A549 (cell line): ENCODE measurements at regions not wholly inside any gene's neighbourhood (a gene's known extent, or its start where the extent isn't known, plus 50 kb on each side); places are given as distances from the start of the nearest gene placed in this dataset.

Source experiments
- ESRRA ChIP-seq: fragments of 150-350 bp; IDR thresholded peaks from 2 replicates; pipeline ENCODE4 v1.6.1; 2014; ENCODE audit warnings: mild to moderate bottlenecking, low read length, borderline replicate concordance
- PHF8 ChIP-seq: fragments of 200-600 bp; sonication (generic); IDR thresholded peaks from 2 replicates; pipeline ENCODE4 v1.6.1; 2016; ENCODE audit warnings: low read depth, mild to moderate bottlenecking, antibody characterized with exemption, moderate library complexity, borderline replicate concordance
- POLR2A ChIP-seq: IDR thresholded peaks from 2 replicates; pipeline ENCODE4 v1.6.1; 2012; ENCODE audit warnings: mild to moderate bottlenecking, low read length
- POLR2AphosphoS2 ChIP-seq: conservative IDR thresholded peaks from 2 replicates; pipeline ENCODE4 v1.6.1; 2012; ENCODE audit warnings: low read length, improper control_type of control experiment, inconsistent platforms
- RAD21 ChIP-seq, 2 experiments: fragments of >200 bp in 1 of 2; sonication (Bioruptor Twin) in 1 of 2; formaldehyde crosslinking in 1 of 2; IDR thresholded peaks in 1 of 2; conservative IDR thresholded peaks in 1 of 2; 2 replicates in 1 of 2; 3 replicates in 1 of 2; pipeline ENCODE4 v1.6.1; 2012 to 2018; ENCODE audit warnings: inconsistent platforms in 1 of 2
- RCOR1 ChIP-seq: fragments of 150-350 bp; IDR thresholded peaks from 2 replicates; pipeline ENCODE4 v1.6.1; 2014; ENCODE audit warnings: antibody characterized with exemption, low read length, low read depth
- RFX5 ChIP-seq: fragments of 450-650 bp; IDR thresholded peaks from 2 replicates; pipeline ENCODE4 v1.7.1; 2014; ENCODE audit warnings: antibody characterized with exemption, mild to moderate bottlenecking, moderate library complexity
- SMC3 ChIP-seq: fragments of >200 bp; sonication (Bioruptor Twin); formaldehyde crosslinking; IDR thresholded peaks from 3 replicates; pipeline ENCODE4 v1.6.1; 2018; ENCODE audit warnings: inconsistent platforms
- TP53 ChIP-seq: fragments of 250-450 bp; sonication (Bioruptor Pico); IDR thresholded peaks from 2 replicates; pipeline ENCODE4 v1.5.0; 2021; ENCODE audit warnings: mild to moderate bottlenecking, moderate library complexity
- TF ChIP-seq, protein P1 (sequence below): fragments of >200 bp; sonication (Bioruptor Twin); formaldehyde crosslinking; IDR thresholded peaks from 3 replicates; pipeline ENCODE4 v1.5.1; 2016
- TF ChIP-seq, protein P2 (sequence below): IDR thresholded peaks from 2 replicates; pipeline ENCODE4 v1.6.1; 2012
- TF ChIP-seq, protein P3 (sequence below): fragments of >200 bp; sonication (Bioruptor Twin); formaldehyde crosslinking; IDR thresholded peaks from 3 replicates; pipeline ENCODE4 v1.6.1; 2016
- TF ChIP-seq, protein P4 (sequence below): IDR thresholded peaks from 2 replicates; pipeline ENCODE4 v1.6.1; 2012

DNA sequence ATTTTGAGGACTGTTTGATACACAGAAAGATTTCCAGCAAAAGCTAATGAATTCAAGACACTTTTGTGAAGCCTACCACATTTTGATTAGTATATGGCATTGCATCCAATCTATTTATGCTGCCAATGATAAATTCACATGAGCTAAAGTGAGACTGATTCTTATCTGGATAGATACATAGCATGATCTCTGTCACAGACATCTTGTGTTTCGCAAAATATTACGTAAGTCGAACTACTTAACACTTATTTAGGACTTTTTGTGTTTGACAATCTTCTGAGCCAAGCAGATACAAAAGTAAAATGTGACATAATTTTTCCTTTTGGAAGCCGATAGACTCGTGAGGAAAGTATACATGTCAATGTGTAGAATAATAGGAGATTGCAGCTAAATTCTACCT, 251.6 kb downstream of the HACE1 start:
- TF ChIP-seq, protein P1, sequence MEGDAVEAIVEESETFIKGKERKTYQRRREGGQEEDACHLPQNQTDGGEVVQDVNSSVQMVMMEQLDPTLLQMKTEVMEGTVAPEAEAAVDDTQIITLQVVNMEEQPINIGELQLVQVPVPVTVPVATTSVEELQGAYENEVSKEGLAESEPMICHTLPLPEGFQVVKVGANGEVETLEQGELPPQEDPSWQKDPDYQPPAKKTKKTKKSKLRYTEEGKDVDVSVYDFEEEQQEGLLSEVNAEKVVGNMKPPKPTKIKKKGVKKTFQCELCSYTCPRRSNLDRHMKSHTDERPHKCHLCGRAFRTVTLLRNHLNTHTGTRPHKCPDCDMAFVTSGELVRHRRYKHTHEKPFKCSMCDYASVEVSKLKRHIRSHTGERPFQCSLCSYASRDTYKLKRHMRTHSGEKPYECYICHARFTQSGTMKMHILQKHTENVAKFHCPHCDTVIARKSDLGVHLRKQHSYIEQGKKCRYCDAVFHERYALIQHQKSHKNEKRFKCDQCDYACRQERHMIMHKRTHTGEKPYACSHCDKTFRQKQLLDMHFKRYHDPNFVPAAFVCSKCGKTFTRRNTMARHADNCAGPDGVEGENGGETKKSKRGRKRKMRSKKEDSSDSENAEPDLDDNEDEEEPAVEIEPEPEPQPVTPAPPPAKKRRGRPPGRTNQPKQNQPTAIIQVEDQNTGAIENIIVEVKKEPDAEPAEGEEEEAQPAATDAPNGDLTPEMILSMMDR = no peak
- TF ChIP-seq, protein P2, sequence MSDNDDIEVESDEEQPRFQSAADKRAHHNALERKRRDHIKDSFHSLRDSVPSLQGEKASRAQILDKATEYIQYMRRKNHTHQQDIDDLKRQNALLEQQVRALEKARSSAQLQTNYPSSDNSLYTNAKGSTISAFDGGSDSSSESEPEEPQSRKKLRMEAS = no peak
- TF ChIP-seq SMC3 = no peak
- TF ChIP-seq RCOR1 = no peak
- TF ChIP-seq POLR2A = no peak
- no peak for TF ChIP-seq RAD21 (conservative IDR thresholded peaks at IDR 0.05 in 1 of 2, IDR thresholded peaks at IDR 0.05 in 1 of 2)
- TF ChIP-seq TP53 (CRISPR knock-in tag) = no peak
- TF ChIP-seq POLR2AphosphoS2 = no peak
- TF ChIP-seq ESRRA = no peak
- no peak for TF ChIP-seq RFX5
- TF ChIP-seq PHF8 = no peak
- TF ChIP-seq, protein P3, sequence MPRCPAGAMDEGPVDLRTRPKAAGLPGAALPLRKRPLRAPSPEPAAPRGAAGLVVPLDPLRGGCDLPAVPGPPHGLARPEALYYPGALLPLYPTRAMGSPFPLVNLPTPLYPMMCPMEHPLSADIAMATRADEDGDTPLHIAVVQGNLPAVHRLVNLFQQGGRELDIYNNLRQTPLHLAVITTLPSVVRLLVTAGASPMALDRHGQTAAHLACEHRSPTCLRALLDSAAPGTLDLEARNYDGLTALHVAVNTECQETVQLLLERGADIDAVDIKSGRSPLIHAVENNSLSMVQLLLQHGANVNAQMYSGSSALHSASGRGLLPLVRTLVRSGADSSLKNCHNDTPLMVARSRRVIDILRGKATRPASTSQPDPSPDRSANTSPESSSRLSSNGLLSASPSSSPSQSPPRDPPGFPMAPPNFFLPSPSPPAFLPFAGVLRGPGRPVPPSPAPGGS = no peak
- TF ChIP-seq, protein P4, sequence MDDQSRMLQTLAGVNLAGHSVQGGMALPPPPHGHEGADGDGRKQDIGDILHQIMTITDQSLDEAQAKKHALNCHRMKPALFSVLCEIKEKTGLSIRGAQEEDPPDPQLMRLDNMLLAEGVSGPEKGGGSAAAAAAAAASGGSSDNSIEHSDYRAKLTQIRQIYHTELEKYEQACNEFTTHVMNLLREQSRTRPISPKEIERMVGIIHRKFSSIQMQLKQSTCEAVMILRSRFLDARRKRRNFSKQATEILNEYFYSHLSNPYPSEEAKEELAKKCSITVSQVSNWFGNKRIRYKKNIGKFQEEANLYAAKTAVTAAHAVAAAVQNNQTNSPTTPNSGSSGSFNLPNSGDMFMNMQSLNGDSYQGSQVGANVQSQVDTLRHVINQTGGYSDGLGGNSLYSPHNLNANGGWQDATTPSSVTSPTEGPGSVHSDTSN = no peak
